ENCODE measurements at regions not wholly inside any gene's neighbourhood (a gene's known extent, or its start where the extent isn't known, plus 50 kb on each side); places are given as distances from the start of the nearest gene placed in this dataset.
"Not testable (repeated sequence)": the region's sequence is repeated elsewhere in the genome, so short reads cannot be mapped to it uniquely, and the experiment has no call there.

DNA sequence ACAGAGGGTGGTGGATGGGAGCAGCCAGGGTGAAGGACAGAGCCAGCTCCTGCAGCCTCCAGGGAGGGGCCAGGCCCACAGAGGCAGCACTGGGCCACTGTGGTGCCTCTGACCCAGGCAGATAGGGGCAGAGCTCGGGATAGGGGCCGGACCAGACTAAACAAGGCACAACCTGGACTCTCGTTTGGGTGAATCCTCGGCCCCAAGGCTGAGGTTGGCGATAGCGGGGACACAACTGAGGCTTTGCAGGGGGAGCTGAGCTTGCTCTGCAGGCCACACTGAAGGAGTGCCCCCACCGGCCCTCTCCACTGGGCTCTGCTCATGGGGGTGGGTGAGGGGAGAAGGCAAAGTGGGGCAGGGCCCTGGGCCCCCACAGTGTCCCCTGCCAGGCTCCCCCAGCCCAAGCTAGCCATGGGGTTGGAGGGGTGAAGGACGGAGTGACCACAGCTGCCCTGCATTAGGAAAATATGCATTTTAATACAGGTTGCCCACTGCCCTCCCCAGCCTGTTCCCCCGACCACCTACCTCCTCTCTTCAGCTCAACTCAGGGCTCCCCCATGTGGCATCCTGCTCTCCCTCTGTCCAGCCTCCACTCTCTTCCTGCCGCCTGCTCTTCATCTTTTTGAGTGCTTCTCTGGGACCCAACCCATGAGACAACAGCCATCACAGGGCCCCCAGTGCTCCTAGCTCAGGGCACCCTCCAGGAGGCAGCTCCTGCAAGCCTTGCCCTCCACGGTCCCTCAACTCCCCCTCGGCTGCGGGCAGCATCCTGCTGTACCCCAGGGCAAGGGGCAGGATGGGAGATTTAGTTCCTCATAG is 152.8 kb downstream of the INHBB start:
- DNase-seq (ENCODE audit: low read depth in 2 of 2), result no peak

- no peak for DNase-seq (ENCODE audit: low read depth in 2 of 2)
Observed at GRCh38 chr2:120499784-120500495, 154.0 kb downstream of the INHBB start.

DNA sequence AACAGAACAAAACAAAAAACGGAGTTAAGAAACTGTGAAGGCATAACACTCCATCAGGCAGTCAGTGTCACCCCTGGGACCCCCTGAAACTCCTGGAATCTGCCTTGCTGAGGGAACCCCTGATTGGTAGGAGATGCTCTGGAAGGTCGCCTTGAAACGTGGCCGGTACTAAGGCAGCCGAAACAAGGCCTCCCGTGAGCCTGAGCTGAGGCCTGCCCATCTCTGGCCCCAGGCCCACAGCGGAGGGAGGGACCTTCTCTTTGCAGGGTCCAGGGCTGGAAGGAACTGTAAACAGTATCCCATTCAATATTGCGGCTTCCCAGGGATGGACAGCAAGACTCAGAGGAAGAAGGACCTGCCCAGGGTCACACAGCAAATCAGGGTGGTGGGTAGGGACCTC is 155.7 kb downstream of the INHBB start:
- DNase-seq (ENCODE audit: low read depth in 2 of 2), result no peak

DNA sequence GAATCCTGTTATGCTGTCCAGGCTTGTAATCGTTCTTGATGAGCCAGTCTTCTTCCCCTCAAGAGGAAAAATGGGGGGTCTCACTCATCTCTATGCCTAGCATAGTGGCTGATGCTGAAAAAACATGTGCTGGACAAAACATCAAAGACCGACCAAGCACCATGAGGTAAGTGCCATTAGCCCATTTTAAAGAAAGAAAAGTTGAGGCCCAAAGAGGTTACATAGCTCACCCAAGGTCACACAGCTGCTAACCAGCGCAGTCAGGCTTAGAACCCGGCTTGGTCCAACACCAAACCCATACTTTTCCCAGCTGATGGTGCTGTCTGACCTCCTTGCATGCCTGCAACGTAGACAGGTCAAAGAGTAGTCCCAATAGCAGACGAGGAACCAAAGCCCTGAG is 156.4 kb downstream of the INHBB start:
- DNase-seq (ENCODE audit: low read depth in 2 of 2), result no peak

GRCh38 chr2:120502761-120503160 is 156.8 kb downstream of the INHBB start:
- no peak for DNase-seq (ENCODE audit: low read depth in 2 of 2)

GRCh38 chr2:120503206-120503792 is 157.4 kb downstream of the INHBB start:
- DNase-seq (ENCODE audit: low read depth in 2 of 2), result no peak

DNA sequence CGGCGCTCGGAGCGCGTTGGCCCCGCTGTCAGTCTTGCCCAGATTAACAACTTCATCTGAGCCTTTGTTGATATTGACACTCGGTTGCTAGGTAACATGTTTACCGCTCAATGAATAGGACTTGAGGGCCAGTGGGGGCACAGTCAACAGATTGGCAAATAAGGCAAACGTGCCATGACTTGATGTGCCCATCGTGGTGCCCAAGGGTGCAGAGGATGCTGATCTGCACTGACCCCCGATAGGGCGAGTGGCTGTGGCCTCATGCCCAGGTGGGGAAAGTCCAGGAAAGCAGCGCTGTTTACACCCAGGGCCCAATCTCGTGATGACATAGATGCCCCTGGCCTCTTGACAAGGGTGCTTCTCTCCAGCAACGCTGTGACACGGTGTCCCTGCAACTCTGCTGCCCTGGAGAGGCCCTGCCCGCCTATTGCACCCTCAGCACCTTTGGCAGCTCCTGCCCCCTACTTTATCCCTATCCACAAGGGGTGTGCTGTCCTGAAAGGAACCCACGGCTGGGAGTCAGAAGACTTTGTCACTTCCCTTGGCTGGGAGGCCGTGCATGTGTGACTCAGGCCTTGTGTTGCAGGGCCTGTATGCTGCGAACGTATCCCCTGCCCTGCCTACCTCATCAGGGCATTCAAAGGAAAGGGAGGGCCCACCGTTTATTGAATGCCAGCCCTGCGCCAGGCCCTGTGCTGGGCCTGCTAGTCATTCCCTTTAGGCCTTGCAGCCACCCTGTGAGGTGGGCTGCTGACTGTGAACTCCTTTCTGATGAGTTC is 158.0 kb downstream of the INHBB start:
- no peak for DNase-seq (ENCODE audit: low read depth in 2 of 2)

GRCh38 chr2:120504936-120505705 is 159.2 kb downstream of the INHBB start:
- no peak for DNase-seq (ENCODE audit: low read depth in 2 of 2)

DNA sequence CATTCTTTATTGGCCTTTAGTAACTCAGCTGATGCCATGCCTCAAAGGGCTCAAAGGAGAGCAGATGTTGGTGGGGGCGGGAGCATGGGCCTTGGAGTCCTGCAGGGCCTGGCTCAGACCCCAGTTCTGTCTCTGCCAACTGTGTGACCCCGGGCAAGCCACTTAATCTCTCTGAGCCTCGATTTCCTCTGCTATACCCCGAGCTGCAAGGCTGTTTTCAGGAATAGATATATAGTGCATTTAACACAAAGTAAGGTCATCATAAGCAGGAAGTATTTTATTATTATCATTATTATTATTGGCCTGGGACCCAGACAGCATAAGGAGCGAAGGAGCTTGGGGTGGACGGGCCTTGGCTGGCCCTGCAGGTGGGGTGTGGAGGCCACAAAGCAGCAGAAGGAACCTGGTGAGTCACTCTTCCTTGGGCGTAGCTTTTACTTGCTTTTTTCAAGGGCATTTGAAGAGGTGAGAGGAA is 162.7 kb downstream of the INHBB start:
- DNase-seq (ENCODE audit: low read depth in 2 of 2), result no peak

DNA sequence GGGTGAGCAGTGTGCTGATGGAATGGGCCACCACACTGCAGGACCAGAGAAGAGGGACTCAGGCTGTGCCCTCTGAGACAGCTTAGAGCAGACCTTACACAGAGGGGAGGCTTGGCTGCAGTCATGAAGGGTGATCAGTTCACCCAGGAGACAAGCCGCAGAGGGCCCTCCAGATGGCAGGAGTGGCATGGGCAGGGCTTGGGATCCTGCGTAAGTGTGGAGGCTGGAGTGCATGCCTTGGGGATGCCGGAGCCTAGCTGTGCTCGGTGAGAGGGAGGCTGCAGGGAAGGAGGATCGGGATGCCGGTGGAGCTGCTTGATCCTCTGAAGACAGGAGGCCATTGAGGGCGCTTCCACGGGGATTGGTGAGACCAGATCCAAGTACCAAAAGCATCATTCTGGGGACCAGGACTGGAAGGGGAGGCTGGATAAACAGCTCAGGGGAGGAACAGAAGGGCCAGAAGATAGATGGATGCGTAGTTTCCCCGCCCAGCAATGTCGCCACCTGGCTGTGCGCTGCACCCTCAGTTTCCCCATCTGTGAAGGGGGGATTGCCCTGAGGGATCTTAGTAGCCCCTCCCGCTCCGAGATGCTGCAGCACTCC is 163.4 kb downstream of the INHBB start:
- no peak for DNase-seq (ENCODE audit: low read depth in 2 of 2)

DNA sequence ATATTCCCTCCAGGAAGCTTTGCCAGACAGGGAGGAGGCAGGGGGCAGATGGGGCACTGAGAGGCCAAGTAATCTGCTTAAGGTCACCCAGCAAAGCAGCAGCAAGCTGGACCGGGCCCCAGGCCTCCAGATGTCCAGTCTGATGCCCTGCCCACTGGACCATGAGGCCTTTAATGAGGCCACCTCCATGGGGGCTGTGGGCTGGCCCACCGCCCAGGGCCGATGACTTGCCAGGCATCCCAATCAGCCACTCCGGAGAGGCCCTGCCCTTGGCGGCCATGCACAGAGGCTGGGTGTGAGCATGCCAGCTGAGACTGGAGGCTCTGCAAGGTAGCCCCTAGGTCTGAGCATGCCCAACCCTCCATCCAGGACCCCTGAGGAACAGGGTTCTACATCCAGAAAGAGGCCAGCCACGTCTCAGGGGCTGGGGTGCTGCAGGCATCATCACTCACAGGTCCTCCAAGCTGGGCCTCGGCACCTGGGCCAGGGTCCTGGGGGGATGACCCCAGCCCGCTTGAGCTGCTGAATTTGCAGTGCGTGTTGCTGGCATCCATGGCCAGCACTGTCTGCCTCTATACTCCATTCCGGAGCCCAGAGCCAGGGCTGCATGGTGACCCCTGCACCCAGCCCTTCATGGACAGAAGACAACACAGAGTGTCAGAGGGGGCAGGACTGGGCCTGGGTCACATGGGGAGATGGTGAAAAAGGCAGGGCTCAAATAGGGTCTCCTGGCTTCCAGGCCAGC is 164.2 kb downstream of the INHBB start:
- no peak for DNase-seq (ENCODE audit: low read depth in 2 of 2)

DNA sequence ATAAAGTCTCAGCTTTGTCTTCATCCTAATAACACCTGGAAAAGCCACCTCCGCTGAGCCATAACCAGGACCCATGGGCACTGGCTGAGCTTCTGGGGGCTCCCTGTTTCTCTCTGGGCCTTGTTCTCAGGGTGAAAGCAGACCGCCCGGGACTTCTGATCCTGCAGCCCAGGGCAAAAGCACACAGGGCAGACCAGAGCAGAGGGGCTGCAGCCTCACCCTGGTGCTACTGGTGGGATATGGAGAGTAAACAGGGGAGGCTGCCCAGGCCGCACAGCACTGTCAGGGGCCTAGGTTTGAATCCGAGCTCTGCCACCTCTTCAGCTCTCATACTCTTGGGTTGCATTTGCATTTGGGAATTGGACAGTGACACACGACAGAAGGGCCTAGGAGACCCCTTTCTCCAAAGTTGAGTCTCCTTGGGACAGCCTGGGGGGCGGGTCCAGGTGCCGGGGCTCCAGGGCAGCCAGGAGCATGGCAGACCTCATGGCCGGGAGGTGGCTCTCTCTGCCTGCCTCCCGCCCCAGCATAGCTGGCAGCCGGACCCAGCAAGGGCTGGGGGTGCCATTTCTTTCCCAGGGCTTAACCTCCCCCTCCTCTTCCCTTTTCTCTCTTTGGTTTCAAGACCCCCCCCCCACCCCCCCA is 164.9 kb downstream of the INHBB start:
- DNase-seq (ENCODE audit: low read depth in 2 of 2), result no peak

- DNase-seq (ENCODE audit: low read depth in 2 of 2), result no peak
Observed at GRCh38 chr2:120511536-120511935, 165.6 kb downstream of the INHBB start.

DNA sequence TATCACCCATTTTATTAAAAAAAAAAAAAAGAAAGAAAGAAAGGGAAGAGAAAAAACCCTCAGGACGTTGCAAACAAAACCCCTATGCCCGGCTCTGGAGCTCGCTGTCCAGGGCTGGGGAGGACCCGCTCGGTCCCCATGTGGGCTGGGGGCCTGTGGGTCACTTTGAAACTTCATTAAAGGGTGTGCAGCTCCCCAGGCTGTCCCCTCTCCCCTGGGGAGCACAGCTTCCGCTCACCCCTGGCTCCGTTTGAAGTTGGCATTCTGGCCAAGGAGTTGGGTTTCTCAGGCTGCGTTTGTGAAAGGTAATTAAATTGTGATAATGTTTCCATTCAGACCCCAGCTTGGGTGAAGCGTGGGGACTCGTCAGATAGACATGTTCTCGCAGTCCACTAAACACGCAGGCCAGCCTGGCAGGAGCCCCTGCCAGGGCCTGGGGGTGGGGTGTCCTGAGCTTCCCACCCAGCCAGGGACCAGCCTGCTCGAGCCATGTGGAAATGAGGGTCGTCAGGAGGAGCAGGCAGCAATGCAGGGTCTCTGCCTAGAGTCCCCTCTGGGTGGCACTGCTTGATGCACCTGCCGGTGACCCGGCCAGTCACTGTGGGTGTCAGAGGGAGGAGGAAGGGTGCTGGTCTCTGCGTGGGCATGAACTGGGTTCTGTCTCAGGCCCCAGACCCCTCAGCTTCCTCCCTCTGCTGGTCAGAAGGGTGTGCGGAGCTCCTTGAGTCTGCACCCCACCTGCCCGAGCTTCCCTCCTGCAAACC is 166.2 kb downstream of the INHBB start:
- DNase-seq (ENCODE audit: low read depth in 2 of 2), result no peak

DNA sequence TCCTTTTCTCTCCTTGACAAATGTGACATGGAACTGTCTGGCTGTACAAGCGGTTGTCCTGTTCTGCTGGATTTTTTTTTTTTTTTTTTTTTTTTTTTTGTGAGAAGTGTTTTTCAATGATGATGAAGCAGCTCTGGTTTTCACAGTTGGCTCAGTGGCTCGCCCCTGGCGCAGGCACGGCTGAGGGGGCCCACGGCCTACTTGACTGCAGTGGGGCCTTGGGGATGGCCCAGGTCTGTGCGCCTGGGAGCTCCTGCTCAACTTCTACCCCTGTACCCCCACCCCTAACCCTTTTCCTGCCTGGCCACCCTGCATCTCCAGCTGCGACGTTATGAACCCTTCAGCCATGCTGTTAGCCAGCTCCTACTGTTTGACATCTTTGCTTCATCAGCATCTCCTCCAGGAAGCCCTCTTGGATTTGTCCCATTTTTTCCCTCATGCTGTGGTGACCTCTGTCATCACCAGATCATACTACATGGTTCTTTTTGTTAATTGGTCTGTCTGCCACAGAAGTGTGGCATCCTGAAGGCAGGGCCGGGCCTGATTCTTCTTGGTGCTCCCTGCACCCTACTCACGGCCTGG is 167.9 kb downstream of the INHBB start:
- DNase-seq (ENCODE audit: low read depth in 2 of 2), result no peak

DNA sequence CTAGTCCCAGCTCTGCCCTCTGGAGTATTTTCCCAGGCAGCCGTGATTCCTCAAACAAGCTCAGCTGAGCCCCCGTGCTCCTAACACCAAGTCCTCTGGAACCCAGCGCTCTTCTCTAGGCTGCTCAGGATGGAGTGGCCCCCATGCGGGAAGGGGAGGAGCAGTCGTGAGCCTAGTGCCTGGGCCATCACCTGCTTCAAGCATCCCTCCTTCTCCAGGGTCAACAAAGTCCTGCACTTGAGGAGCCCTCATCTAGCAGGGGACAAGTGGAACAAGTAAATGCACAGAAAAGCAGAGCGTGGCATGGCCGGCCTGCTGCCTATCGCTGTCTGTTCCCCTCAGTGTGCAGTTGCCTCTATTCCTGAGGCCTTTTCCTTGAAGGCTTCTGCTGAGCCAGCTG is 168.6 kb downstream of the INHBB start:
- DNase-seq (ENCODE audit: low read depth in 2 of 2), result no peak

- DNase-seq (ENCODE audit: low read depth in 2 of 2), result not testable (repeated sequence)
Observed at GRCh38 chr2:120515066-120515758, 169.3 kb downstream of the INHBB start.
